Kidney (tissue), 10 donors: ENCODE measurements at regions not wholly inside any gene's neighbourhood (a gene's known extent, or its start where the extent isn't known, plus 50 kb on each side); places are given as distances from the start of the nearest gene placed in this dataset.
"Not testable (repeated sequence)": the region's sequence is repeated elsewhere in the genome, so short reads cannot be mapped to it uniquely, and the experiment has no call there.

Experiments used
- DNase-seq, 5 donors: peaks; one replicate each; pipeline ENCODE4 v3.0.0-alpha.2; 2013 to 2020
- FAIRE-seq: peaks from 2 replicates; lab custom pipeline; 2012; peaks lifted over from hg19 to GRCh38; lab: Jason Lieb, UNC
- H3K27ac ChIP-seq, 2 donors: one replicate each; pipeline ENCODE4 v1.7.0; 2013; ENCODE audit warnings: low read depth in 2 of 2, low read length in 2 of 2, inconsistent platforms in 1 of 2
- H3K27me3 ChIP-seq: one replicate; pipeline ENCODE4 v1.7.1; 2013; ENCODE audit warnings: low read length, inconsistent platforms; ENCODE audit not compliant: control insufficient read depth, insufficient read depth
- H3K36me3 ChIP-seq, 3 donors: one replicate each; pipeline versions ENCODE4 v1.7.0 to v1.7.1; 2013; ENCODE audit warnings: low read length in 3 of 3, control low read depth in 1 of 3, inconsistent platforms in 1 of 3; ENCODE audit not compliant: insufficient read depth in 3 of 3, control insufficient read depth in 2 of 3
- H3K4me1 ChIP-seq, 3 donors: one replicate each; pipeline versions ENCODE4 v1.7.0 to v1.7.1; 2013; ENCODE audit warnings: low read length in 3 of 3, inconsistent platforms in 1 of 3, low read depth in 1 of 3; ENCODE audit not compliant: control insufficient read depth in 2 of 3, insufficient read depth in 2 of 3
- H3K4me3 ChIP-seq, 3 donors: one replicate each; pipeline versions ENCODE4 v1.7.0 to v1.8.1; 2013; ENCODE audit warnings: low read length in 3 of 3, control low read depth in 1 of 3, inconsistent platforms in 1 of 3
- H3K9ac ChIP-seq, 3 donors: one replicate each; pipeline versions ENCODE4 v1.7.0 to v1.7.1; 2013; ENCODE audit warnings: low read length in 3 of 3, control low read depth in 1 of 3, inconsistent platforms in 1 of 3
- H3K9me3 ChIP-seq, 3 donors: one replicate each; pipeline versions ENCODE4 v1.7.0 to v1.7.1; 2013; ENCODE audit warnings: low read length in 3 of 3, control low read depth in 1 of 3, inconsistent platforms in 1 of 3; ENCODE audit not compliant: control insufficient read depth in 2 of 3, insufficient read depth in 1 of 3
- intact Hi-C: fragments of 100-400 bp; cut with DNase I; formaldehyde crosslinking; loops from one replicate; pipeline ENCODE4 v1.11.1; 2022
- donor health status: control.
- donor health status: control.
- donor health status: DM: yes; HTN: yes; CAD: no.
- donor health status: Normal renal cell carcinoma (clear cell type).

- H3K9ac ChIP-seq, DNase-seq, H3K27ac ChIP-seq, H3K4me3 ChIP-seq, H3K9me3 ChIP-seq, H3K27me3 ChIP-seq, H3K36me3 ChIP-seq, intact Hi-C loops, H3K4me1 ChIP-seq, FAIRE-seq: not testable (repeated sequence)
Measured at GRCh38 chr2:87425717-87426116, 322.2 kb upstream of the PLGLB2 start.

- H3K9ac ChIP-seq, H3K4me1 ChIP-seq, H3K9me3 ChIP-seq, H3K4me3 ChIP-seq, H3K36me3 ChIP-seq, H3K27me3 ChIP-seq, FAIRE-seq, intact Hi-C loops, H3K27ac ChIP-seq: not testable (repeated sequence)
- DNase-seq, result peak in 3 of 5 donors; percentile 10 to 82 (median 35)
Measured at GRCh38 chr2:87428452-87429130, 319.3 kb upstream of the PLGLB2 start.

- H3K27me3 ChIP-seq, H3K9me3 ChIP-seq, DNase-seq, H3K27ac ChIP-seq, FAIRE-seq, H3K4me1 ChIP-seq, intact Hi-C loops, H3K36me3 ChIP-seq, H3K4me3 ChIP-seq, H3K9ac ChIP-seq: not testable (repeated sequence)
Measured at GRCh38 chr2:87429206-87429930, 318.5 kb upstream of the PLGLB2 start.

GRCh38 chr2:87429931-87430275 is 318.0 kb upstream of the PLGLB2 start:
- H3K36me3 ChIP-seq, H3K9ac ChIP-seq, DNase-seq, H3K9me3 ChIP-seq, H3K4me1 ChIP-seq, H3K27ac ChIP-seq, H3K27me3 ChIP-seq, FAIRE-seq, H3K4me3 ChIP-seq, intact Hi-C loops: not testable (repeated sequence)

GRCh38 chr2:87431051-87431450 is 316.8 kb upstream of the PLGLB2 start:
- H3K9me3 ChIP-seq, H3K4me1 ChIP-seq, H3K4me3 ChIP-seq, DNase-seq, H3K9ac ChIP-seq, H3K27ac ChIP-seq, H3K27me3 ChIP-seq, FAIRE-seq, H3K36me3 ChIP-seq, intact Hi-C loops: not testable (repeated sequence)

DNA sequence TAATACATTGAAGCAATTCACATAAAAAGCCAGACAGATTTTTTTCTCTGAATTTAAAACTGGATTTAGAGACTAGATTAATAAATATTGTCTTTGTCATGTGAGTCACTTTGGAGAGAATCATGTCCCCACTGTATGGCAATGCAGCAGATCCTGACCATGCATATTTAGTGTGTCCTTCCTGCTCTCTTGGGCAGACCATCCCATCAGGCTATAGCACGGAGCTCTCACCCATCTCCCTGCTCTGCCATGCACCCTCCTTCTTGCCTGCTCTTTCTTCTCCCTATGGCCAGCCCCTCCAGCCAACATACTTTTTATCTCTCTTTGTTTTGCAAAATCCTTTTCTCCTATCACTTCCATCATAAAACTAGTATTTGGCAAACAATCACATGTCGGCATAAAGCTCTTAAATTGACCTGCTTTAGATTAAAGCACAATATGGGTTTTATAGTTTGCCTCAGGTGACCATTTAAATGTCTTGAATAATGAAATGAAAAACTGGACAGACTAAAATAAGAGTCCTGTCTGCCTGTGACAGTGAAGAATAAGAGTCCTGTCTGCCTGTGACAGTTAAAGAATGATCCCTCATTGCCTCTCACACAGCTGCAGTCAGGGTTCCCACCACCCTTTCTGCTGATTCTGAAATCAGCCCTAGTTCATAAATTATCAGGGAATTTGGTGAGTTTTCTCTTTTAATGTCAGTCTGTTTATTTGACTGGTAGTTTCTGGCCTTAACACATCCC is 315.0 kb upstream of the PLGLB2 start:
- H3K9ac ChIP-seq, H3K4me1 ChIP-seq, intact Hi-C loops, H3K27ac ChIP-seq, H3K36me3 ChIP-seq, H3K9me3 ChIP-seq, FAIRE-seq, H3K4me3 ChIP-seq, DNase-seq, H3K27me3 ChIP-seq: not testable (repeated sequence)

GRCh38 chr2:87436007-87436406 is 311.9 kb upstream of the PLGLB2 start:
- H3K9ac ChIP-seq, H3K4me3 ChIP-seq, DNase-seq, H3K9me3 ChIP-seq, H3K36me3 ChIP-seq, H3K27ac ChIP-seq, intact Hi-C loops, H3K27me3 ChIP-seq, H3K4me1 ChIP-seq, FAIRE-seq: not testable (repeated sequence)

- H3K27ac ChIP-seq, DNase-seq, H3K4me1 ChIP-seq, FAIRE-seq, H3K9ac ChIP-seq, intact Hi-C loops, H3K27me3 ChIP-seq, H3K36me3 ChIP-seq, H3K9me3 ChIP-seq, H3K4me3 ChIP-seq: not testable (repeated sequence)
Measured at GRCh38 chr2:87437701-87438260, 310.1 kb upstream of the PLGLB2 start.
